Kidney tubule cell (primary cell): ENCODE measurements at regions not wholly inside any gene's neighbourhood (a gene's known extent, or its start where the extent isn't known, plus 50 kb on each side); places are given as distances from the start of the nearest gene placed in this dataset.

Experiments used
- DNase-seq: peaks from one replicate; pipeline ENCODE4 v3.0.0-alpha.2; 2018; ENCODE audit warnings: low spot score

DNA sequence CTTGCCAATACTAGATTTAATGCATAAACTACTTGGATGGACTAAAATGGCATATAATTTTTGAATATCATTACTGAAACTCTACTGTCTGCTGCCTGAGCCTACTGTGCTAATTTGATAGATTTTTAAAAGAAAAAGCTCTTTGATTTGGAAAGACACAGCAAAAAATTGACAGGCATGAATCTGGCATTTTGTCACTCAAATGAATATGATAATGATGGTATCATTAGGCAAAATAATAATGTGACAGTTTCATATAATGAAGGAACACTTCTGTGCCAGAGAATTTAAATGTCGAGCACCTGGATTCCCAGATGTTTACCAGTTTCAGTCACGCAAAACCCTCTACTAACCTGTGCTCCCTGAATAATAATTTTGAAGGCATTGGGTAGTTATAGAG, 60.0 kb upstream of the SLC13A1 start:
- no peak for DNase-seq
